ENCODE measurements at regions not wholly inside any gene's neighbourhood (a gene's known extent, or its start where the extent isn't known, plus 50 kb on each side); places are given as distances from the start of the nearest gene placed in this dataset.

- no peak overlapping the region for H2AFZ ChIP-seq
- no peaks in the 10 kb centered on the region for H3K9me3 ChIP-seq (ENCODE audit: control insufficient read depth, low read length)
- H3K79me2 ChIP-seq, result no peaks in the 10 kb centered on the region
- no peak overlapping the region for H3K27ac ChIP-seq
- no peaks in the 10 kb centered on the region for H3K4me1 ChIP-seq
- no peak overlapping the region for H3K4me2 ChIP-seq (ENCODE audit: low read length)
- no peak overlapping the region for H3K9ac ChIP-seq
- no peaks in the 10 kb centered on the region for H3K36me3 ChIP-seq (ENCODE audit: control insufficient read depth, insufficient read depth, low read length)
- TF ChIP-seq CTCF (IDR thresholded peaks at IDR 0.05), result no peak
- H3K4me3 ChIP-seq (ENCODE audit: low read depth, low read length), result no peak overlapping the region
- H3K27me3 ChIP-seq (ENCODE audit: control insufficient read depth, insufficient read depth, low read length), result no peaks in the 10 kb centered on the region
These were observed 298.4 kb upstream of the DUSP10 start for GRCh38 chr1:222040121-222040805.

GRCh38 chr1:222038971-222039370 lies 297.1 kb upstream of the DUSP10 start:
- no peak overlapping the region for H3K4me3 ChIP-seq (ENCODE audit: low read depth, low read length)
- TF ChIP-seq CTCF (IDR thresholded peaks at IDR 0.05), result no peak
- no peaks in the 10 kb centered on the region for H3K36me3 ChIP-seq (ENCODE audit: control insufficient read depth, insufficient read depth, low read length)
- H3K4me1 ChIP-seq, result no peaks in the 10 kb centered on the region
- H3K9me3 ChIP-seq (ENCODE audit: control insufficient read depth, low read length), result no peaks in the 10 kb centered on the region
- H3K9ac ChIP-seq, result no peak overlapping the region
- H3K79me2 ChIP-seq, result no peaks in the 10 kb centered on the region
- no peak overlapping the region for H2AFZ ChIP-seq
- H3K4me2 ChIP-seq (ENCODE audit: low read length), result no peak overlapping the region
- H3K27ac ChIP-seq, result no peak overlapping the region
- H3K27me3 ChIP-seq (ENCODE audit: control insufficient read depth, insufficient read depth, low read length), result no peaks in the 10 kb centered on the region

GRCh38 chr1:222037720-222038119 lies 295.8 kb upstream of the DUSP10 start:
- Histone ChIP-seq H3K4me2 (ENCODE audit: low read length) (no peak overlapping the region), H3K27me3 (ENCODE audit: control insufficient read depth, insufficient read depth, low read length) (no peaks in the 10 kb centered on the region), H3K4me1 (no peaks in the 10 kb centered on the region), H2AFZ (no peak overlapping the region), H3K79me2 (no peaks in the 10 kb centered on the region), H3K27ac (no peak overlapping the region), H3K9ac (no peak overlapping the region), H3K9me3 (ENCODE audit: control insufficient read depth, low read length) (no peaks in the 10 kb centered on the region), H3K36me3 (ENCODE audit: control insufficient read depth, insufficient read depth, low read length) (no peaks in the 10 kb centered on the region), H3K4me3 (ENCODE audit: low read depth, low read length) (no peak overlapping the region)
- TF ChIP-seq CTCF (IDR thresholded peaks at IDR 0.05), result no peak

GRCh38 chr1:222034790-222035189 lies 292.9 kb upstream of the DUSP10 start:
- Histone ChIP-seq H3K9ac (no peak overlapping the region), H3K9me3 (ENCODE audit: control insufficient read depth, low read length) (no peaks in the 10 kb centered on the region), H3K27me3 (ENCODE audit: control insufficient read depth, insufficient read depth, low read length) (no peaks in the 10 kb centered on the region), H3K4me1 (no peaks in the 10 kb centered on the region), H3K79me2 (no peaks in the 10 kb centered on the region), H3K36me3 (ENCODE audit: control insufficient read depth, insufficient read depth, low read length) (no peaks in the 10 kb centered on the region), H2AFZ (no peak overlapping the region), H3K4me3 (ENCODE audit: low read depth, low read length) (no peak overlapping the region), H3K27ac (no peak overlapping the region), H3K4me2 (ENCODE audit: low read length) (no peak overlapping the region)
- TF ChIP-seq CTCF (IDR thresholded peaks at IDR 0.05), result no peak

- no peak overlapping the region for H3K9ac ChIP-seq
- H3K36me3 ChIP-seq (ENCODE audit: control insufficient read depth, insufficient read depth, low read length), result no peaks in the 10 kb centered on the region
- no peaks in the 10 kb centered on the region for H3K4me1 ChIP-seq
- no peak overlapping the region for H3K27ac ChIP-seq
- TF ChIP-seq CTCF (IDR thresholded peaks at IDR 0.05), result no peak
- no peaks in the 10 kb centered on the region for H3K27me3 ChIP-seq (ENCODE audit: control insufficient read depth, insufficient read depth, low read length)
- H3K4me3 ChIP-seq (ENCODE audit: low read depth, low read length), result no peak overlapping the region
- no peaks in the 10 kb centered on the region for H3K79me2 ChIP-seq
- H3K9me3 ChIP-seq (ENCODE audit: control insufficient read depth, low read length), result no peaks in the 10 kb centered on the region
- no peak overlapping the region for H2AFZ ChIP-seq
- H3K4me2 ChIP-seq (ENCODE audit: low read length), result no peak overlapping the region
These were observed 291.6 kb upstream of the DUSP10 start for GRCh38 chr1:222033450-222033849.
